Thyroid gland (tissue), 4 donors: ENCODE measurements at regions not wholly inside any gene's neighbourhood (a gene's known extent, or its start where the extent isn't known, plus 50 kb on each side); places are given as distances from the start of the nearest gene placed in this dataset.

ENCODE experiments used
- CTCF ChIP-seq, 6 experiments: fragments of 200-600 bp in 3 of 6; fragments of 450-650 bp in 3 of 6; sonication (generic) in 3 of 6; IDR thresholded peaks; one replicate each; pipeline ENCODE4 v1.5.1; 2016 to 2019; ENCODE audit warnings: antibody characterized with exemption in 6 of 6, mild to moderate bottlenecking in 2 of 6, inconsistent platforms in 1 of 6, moderate library complexity in 1 of 6
- POLR2A ChIP-seq, 2 donors: fragments of 450-650 bp; IDR thresholded peaks; one replicate each; pipeline ENCODE4 v1.6.1; 2017; ENCODE audit warnings: antibody characterized with exemption in 2 of 2, mild to moderate bottlenecking in 2 of 2, moderate library complexity in 1 of 2

- TF ChIP-seq CTCF (IDR thresholded peaks at IDR 0.05), result no peak
- no peak for TF ChIP-seq POLR2A (IDR thresholded peaks at IDR 0.05)
These were observed 1443.9 kb downstream of the SUCLG1 start for GRCh38 chr2:83015035-83015715.
